WTC11 (cell line): ENCODE measurements at regions not wholly inside any gene's neighbourhood (a gene's known extent, or its start where the extent isn't known, plus 50 kb on each side); places are given as distances from the start of the nearest gene placed in this dataset.

ENCODE experiments used
- ATAC-seq: fragments of 200-7000 bp; cut with Tn5 transposase; 2 replicates; pipeline ENCODE4 v1.10.0; 2021; ENCODE audit warnings: mild to moderate bottlenecking, moderate library complexity
- CTCF ChIA-PET: fragments of 300-600 bp; sonication (Branson Sonifier 250); formaldehyde crosslinking; loops from one replicate; lab custom pipeline; 2021; ENCODE audit warnings: antibody characterized with exemption; lab: Charles Lee
- POLR2A ChIA-PET: fragments of 350-600 bp; sonication (Branson Sonifier 250); formaldehyde crosslinking; loops from one replicate; lab custom pipeline; 2021; ENCODE audit warnings: antibody characterized with exemption; lab: Charles Lee
- DNase-seq: peaks from one replicate; pipeline ENCODE4 v3.0.0; 2021; ENCODE audit warnings: low spot score
- H3K27ac Mint-ChIP-seq: 2 replicates; pipeline ENCODE4 v1.8.0; 2021; ENCODE audit warnings: mixed read lengths
- H3K27me3 Mint-ChIP-seq: 2 replicates; pipeline ENCODE4 v1.8.0; 2021; ENCODE audit warnings: low read depth, mild to moderate bottlenecking, moderate library complexity, mixed read lengths
- H3K36me3 Mint-ChIP-seq: 2 replicates; pipeline ENCODE4 v1.8.0; 2021; ENCODE audit warnings: mixed read lengths
- H3K4me1 Mint-ChIP-seq: 2 replicates; pipeline ENCODE4 v1.8.0; 2022; ENCODE audit warnings: mixed read lengths
- H3K4me3 Mint-ChIP-seq: 2 replicates; pipeline ENCODE4 v1.8.0; 2021; ENCODE audit warnings: mild to moderate bottlenecking, moderate library complexity, mixed read lengths
- H3K9me3 Mint-ChIP-seq: 2 replicates; pipeline ENCODE4 v1.8.0; 2021; ENCODE audit warnings: mixed read lengths
- ATF6 ChIP-seq: sonication (generic); formaldehyde crosslinking; IDR thresholded peaks from 2 replicates; pipeline ENCODE4 v1.8.1; 2023; ENCODE audit warnings: mild to moderate bottlenecking, missing genetic modification reagents
- CREB1 ChIP-seq: sonication (generic); formaldehyde crosslinking; IDR thresholded peaks from 2 replicates; pipeline ENCODE4 v1.8.0; 2023; ENCODE audit warnings: mild to moderate bottlenecking, missing genetic modification reagents
- FOXP1 ChIP-seq: sonication (generic); formaldehyde crosslinking; IDR thresholded peaks from 2 replicates; pipeline ENCODE4 v1.8.0; 2022; ENCODE audit warnings: missing genetic modification reagents, mild to moderate bottlenecking, moderate library complexity, borderline replicate concordance
- KAT7 ChIP-seq: sonication (generic); formaldehyde crosslinking; IDR thresholded peaks from 2 replicates; pipeline ENCODE4 v1.8.1; 2023; ENCODE audit warnings: missing genetic modification reagents, mild to moderate bottlenecking, borderline replicate concordance
- MLX ChIP-seq: sonication (generic); formaldehyde crosslinking; IDR thresholded peaks from 2 replicates; pipeline ENCODE4 v1.8.1; 2023; ENCODE audit warnings: mild to moderate bottlenecking, missing genetic modification reagents, moderate library complexity
- NFYB ChIP-seq: sonication (generic); formaldehyde crosslinking; conservative IDR thresholded peaks from 2 replicates; pipeline ENCODE4 v1.8.0; 2022; ENCODE audit warnings: low read depth, missing genetic modification reagents
- PRDM15 ChIP-seq: sonication (generic); formaldehyde crosslinking; IDR thresholded peaks from 2 replicates; pipeline ENCODE4 v1.8.0; 2022; ENCODE audit warnings: missing genetic modification reagents
- TCF7 ChIP-seq: sonication (generic); formaldehyde crosslinking; IDR thresholded peaks from 2 replicates; pipeline ENCODE4 v1.8.0; 2022; ENCODE audit warnings: mild to moderate bottlenecking, low read depth, missing genetic modification reagents, moderate library complexity
- TP53 ChIP-seq: sonication (generic); formaldehyde crosslinking; IDR thresholded peaks from 2 replicates; pipeline ENCODE4 v1.8.1; 2023; ENCODE audit warnings: mild to moderate bottlenecking, missing genetic modification reagents
- ZNF219 ChIP-seq: sonication (generic); formaldehyde crosslinking; IDR thresholded peaks from 2 replicates; pipeline ENCODE4 v1.8.0; 2023; ENCODE audit warnings: missing genetic modification reagents, mild to moderate bottlenecking, borderline replicate concordance
- ZNF263 ChIP-seq: sonication (generic); formaldehyde crosslinking; IDR thresholded peaks from 2 replicates; pipeline ENCODE4 v1.8.1; 2022; ENCODE audit warnings: low read depth, mild to moderate bottlenecking, moderate library complexity, missing genetic modification reagents
- ZNF671 ChIP-seq: fragments of 250-450 bp; sonication (Bioruptor Pico); IDR thresholded peaks from 2 replicates; pipeline ENCODE4 v1.8.0; 2021; ENCODE audit warnings: mild to moderate bottlenecking
- TF ChIP-seq, protein P1 (sequence below): sonication (generic); formaldehyde crosslinking; IDR thresholded peaks from 2 replicates; pipeline ENCODE4 v1.8.1; 2023; ENCODE audit warnings: mild to moderate bottlenecking, moderate library complexity, missing genetic modification reagents
- TF ChIP-seq, protein P2 (sequence below): fragments of 250-450 bp; sonication (Bioruptor Pico); IDR thresholded peaks from 2 replicates; pipeline ENCODE4 v1.9.0; 2021; ENCODE audit warnings: mild to moderate bottlenecking
- TF ChIP-seq, protein P3 (sequence below): sonication (generic); formaldehyde crosslinking; IDR thresholded peaks from 2 replicates; pipeline ENCODE4 v1.8.1; 2023; ENCODE audit warnings: mild to moderate bottlenecking, missing genetic modification reagents, moderate library complexity
- TF ChIP-seq, protein P4 (sequence below): sonication (generic); formaldehyde crosslinking; IDR thresholded peaks from 2 replicates; pipeline ENCODE4 v1.8.1; 2022; ENCODE audit warnings: low read depth, missing genetic modification reagents, borderline replicate concordance

DNA sequence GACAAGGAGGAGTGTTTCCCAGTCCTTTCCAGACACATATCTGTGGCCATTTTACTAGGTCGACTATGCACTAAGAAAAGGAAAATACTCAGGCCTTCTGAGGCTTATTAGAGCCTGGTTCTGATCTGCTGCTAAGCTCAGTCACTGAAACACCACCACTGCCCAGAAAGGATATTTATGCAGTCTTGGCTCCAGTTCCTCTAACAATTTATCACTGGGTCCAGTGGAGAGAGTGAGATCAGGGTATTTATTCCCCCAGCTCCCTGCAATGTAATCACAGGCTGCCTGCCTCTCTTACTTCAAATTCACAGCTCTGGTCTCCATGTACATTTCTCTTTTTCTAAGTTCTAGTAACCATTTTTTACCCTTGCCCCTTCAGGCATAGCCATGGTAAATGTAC is 81.6 kb upstream of the INPP4B start:
- DNase-seq, result no peak
- ChIA-PET CTCF (no interaction called here), POLR2A (no interaction called here)
- no peaks in the 10 kb centered on the region for H3K27me3 Mint-ChIP-seq
- no peaks in the 10 kb centered on the region for H3K9me3 Mint-ChIP-seq
- no peak overlapping the region for H3K4me3 Mint-ChIP-seq
- H3K36me3 Mint-ChIP-seq, result no peaks in the 10 kb centered on the region
- H3K27ac Mint-ChIP-seq, result no peak overlapping the region
- TF ChIP-seq TCF7 (CRISPR knock-in tag) (no peak), ATF6 (CRISPR knock-in tag) (no peak), ZNF263 (CRISPR knock-in tag) (no peak), KAT7 (no peak), CREB1 (no peak), NFYB (CRISPR knock-in tag) (no peak), MLX (CRISPR knock-in tag) (no peak), PRDM15 (CRISPR knock-in tag) (no peak), ZNF219 (CRISPR knock-in tag) (no peak), ZNF671 (CRISPR knock-in tag) (no peak), TP53 (CRISPR knock-in tag) (no peak), FOXP1 (CRISPR knock-in tag) (no peak)
- TF ChIP-seq, protein P1, sequence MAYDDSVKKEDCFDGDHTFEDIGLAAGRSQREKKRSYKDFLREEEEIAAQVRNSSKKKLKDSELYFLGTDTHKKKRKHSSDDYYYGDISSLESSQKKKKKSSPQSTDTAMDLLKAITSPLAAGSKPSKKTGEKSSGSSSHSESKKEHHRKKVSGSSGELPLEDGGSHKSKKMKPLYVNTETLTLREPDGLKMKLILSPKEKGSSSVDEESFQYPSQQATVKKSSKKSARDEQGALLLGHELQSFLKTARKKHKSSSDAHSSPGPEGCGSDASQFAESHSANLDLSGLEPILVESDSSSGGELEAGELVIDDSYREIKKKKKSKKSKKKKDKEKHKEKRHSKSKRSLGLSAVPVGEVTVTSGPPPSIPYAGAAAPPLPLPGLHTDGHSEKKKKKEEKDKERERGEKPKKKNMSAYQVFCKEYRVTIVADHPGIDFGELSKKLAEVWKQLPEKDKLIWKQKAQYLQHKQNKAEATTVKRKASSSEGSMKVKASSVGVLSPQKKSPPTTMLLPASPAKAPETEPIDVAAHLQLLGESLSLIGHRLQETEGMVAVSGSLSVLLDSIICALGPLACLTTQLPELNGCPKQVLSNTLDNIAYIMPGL, result no peak
- TF ChIP-seq, protein P2, sequence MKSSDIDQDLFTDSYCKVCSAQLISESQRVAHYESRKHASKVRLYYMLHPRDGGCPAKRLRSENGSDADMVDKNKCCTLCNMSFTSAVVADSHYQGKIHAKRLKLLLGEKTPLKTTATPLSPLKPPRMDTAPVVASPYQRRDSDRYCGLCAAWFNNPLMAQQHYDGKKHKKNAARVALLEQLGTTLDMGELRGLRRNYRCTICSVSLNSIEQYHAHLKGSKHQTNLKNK (CRISPR knock-in tag), result no peak
- TF ChIP-seq, protein P3, sequence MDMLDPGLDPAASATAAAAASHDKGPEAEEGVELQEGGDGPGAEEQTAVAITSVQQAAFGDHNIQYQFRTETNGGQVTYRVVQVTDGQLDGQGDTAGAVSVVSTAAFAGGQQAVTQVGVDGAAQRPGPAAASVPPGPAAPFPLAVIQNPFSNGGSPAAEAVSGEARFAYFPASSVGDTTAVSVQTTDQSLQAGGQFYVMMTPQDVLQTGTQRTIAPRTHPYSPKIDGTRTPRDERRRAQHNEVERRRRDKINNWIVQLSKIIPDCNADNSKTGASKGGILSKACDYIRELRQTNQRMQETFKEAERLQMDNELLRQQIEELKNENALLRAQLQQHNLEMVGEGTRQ (CRISPR knock-in tag), result no peak
- TF ChIP-seq, protein P4, sequence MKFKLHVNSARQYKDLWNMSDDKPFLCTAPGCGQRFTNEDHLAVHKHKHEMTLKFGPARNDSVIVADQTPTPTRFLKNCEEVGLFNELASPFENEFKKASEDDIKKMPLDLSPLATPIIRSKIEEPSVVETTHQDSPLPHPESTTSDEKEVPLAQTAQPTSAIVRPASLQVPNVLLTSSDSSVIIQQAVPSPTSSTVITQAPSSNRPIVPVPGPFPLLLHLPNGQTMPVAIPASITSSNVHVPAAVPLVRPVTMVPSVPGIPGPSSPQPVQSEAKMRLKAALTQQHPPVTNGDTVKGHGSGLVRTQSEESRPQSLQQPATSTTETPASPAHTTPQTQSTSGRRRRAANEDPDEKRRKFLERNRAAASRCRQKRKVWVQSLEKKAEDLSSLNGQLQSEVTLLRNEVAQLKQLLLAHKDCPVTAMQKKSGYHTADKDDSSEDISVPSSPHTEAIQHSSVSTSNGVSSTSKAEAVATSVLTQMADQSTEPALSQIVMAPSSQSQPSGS (CRISPR knock-in tag), result no peak
- H3K4me1 Mint-ChIP-seq, result no peaks in the 10 kb centered on the region
- no peak for ATAC-seq
